GM06990 (cell line): ENCODE measurements at regions not wholly inside any gene's neighbourhood (a gene's known extent, or its start where the extent isn't known, plus 50 kb on each side); places are given as distances from the start of the nearest gene placed in this dataset.

Experiments used
- DNase-seq: peaks from one replicate; pipeline ENCODE4 v3.0.0-alpha.2; 2011; ENCODE audit not compliant: insufficient read length; ENCODE audit errors: extremely low read depth
- H3K27me3 ChIP-seq: replicated peaks from 2 replicates; pipeline ENCODE4 v1.6.0; 2011; ENCODE audit warnings: low read length; ENCODE audit not compliant: control insufficient read depth, insufficient read depth
- H3K36me3 ChIP-seq: 2 replicates; pipeline ENCODE4 v1.5.1; 2011; ENCODE audit warnings: low read length; ENCODE audit not compliant: control insufficient read depth, insufficient read depth
- H3K4me3 ChIP-seq: replicated peaks from 2 replicates; pipeline ENCODE4 v1.5.1; 2011; ENCODE audit warnings: low read depth, mild to moderate bottlenecking, control low read depth, low read length
- TF ChIP-seq, protein P1 (sequence below): IDR thresholded peaks from 2 replicates; pipeline ENCODE4 v1.5.1; 2011; ENCODE audit warnings: low read length, control low read depth, mild to moderate bottlenecking, inconsistent platforms; ENCODE audit not compliant: insufficient read depth, poor library complexity, severe bottlenecking

DNA sequence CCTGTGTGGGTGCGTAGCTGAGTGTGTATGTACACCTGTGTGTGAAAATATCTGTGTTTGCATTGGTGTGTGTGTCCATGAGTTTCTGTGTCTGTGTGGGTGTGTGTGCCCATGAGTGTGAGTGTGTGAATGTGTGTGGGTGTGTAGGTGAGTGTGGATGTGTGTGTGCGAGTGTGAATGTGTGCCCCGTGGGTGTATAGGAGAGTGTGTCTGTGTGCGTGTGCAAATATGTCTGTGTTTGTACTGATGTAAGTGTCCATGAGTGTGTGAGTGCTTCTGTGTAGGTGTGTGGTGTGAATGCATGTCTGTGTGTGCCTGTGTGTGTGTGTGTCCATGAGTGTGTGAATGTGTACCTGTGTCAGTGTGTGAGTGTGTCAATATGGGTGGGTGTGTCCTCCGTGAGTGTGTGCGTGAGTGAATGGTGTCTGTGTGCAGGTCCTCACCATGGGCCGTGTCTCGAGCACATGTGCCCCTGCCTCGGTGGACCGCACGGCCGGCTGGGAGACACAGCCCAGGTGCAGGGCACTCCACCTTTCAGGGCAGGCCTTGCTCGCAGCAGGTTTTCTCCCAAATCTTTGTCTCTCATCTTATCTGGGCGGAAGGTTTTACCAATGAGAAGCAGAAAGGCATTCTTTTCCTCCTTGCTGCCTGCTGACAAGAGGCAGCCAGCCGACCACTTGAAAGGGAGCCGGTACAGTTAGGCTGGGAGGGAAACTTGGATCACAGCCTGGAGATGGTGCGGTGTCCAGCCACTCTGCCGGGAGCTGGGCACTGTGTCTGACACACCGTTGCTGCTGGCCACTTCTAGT is 107.1 kb upstream of the FAM20C start:
- DNase-seq = no peak
- Histone ChIP-seq H3K27me3 (0 out of 2 replicates have a peak, but pooled peaks cover 2% of the 10 kb centered on the region), H3K4me3 (no peak overlapping the region), H3K36me3 (no peaks in the 10 kb centered on the region)
- TF ChIP-seq, protein P1, sequence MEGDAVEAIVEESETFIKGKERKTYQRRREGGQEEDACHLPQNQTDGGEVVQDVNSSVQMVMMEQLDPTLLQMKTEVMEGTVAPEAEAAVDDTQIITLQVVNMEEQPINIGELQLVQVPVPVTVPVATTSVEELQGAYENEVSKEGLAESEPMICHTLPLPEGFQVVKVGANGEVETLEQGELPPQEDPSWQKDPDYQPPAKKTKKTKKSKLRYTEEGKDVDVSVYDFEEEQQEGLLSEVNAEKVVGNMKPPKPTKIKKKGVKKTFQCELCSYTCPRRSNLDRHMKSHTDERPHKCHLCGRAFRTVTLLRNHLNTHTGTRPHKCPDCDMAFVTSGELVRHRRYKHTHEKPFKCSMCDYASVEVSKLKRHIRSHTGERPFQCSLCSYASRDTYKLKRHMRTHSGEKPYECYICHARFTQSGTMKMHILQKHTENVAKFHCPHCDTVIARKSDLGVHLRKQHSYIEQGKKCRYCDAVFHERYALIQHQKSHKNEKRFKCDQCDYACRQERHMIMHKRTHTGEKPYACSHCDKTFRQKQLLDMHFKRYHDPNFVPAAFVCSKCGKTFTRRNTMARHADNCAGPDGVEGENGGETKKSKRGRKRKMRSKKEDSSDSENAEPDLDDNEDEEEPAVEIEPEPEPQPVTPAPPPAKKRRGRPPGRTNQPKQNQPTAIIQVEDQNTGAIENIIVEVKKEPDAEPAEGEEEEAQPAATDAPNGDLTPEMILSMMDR = no peak

DNA sequence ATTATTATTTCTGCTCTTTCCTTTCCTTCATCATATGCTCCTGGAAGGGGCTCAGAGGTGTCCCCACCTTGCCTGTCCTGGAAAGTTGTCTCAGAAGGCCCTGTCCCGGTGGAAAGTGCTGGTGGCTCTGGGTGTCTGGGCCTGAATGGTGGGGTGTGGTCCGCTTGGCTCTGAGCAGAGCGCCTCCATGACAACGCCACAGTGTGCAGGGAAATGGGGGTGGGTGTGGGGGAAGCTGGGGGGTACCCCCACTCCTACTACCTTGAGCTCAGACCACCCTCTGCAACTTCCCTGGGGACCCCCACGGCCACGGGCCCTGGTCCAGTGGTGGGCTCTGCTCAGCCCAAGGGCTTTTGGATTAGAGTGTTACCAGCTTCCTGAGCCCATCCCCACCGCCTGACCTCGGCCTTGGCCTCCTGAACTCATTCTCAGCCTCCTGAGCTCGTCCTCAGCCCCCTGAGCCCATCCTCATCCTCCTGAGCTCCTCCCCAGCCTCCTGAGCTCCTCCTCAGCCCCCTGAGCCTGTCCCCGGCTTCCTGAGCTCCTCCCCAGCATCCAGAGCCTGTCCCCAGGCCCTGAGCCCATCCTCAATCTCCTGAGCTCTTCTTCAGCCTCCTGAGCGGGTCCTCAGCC is 106.4 kb upstream of the FAM20C start:
- DNase-seq = no peak
- TF ChIP-seq, protein P1 = no peak
- Histone ChIP-seq H3K36me3 (no peaks in the 10 kb centered on the region), H3K4me3 (no peak overlapping the region), H3K27me3 (no peaks in the 10 kb centered on the region)

DNA sequence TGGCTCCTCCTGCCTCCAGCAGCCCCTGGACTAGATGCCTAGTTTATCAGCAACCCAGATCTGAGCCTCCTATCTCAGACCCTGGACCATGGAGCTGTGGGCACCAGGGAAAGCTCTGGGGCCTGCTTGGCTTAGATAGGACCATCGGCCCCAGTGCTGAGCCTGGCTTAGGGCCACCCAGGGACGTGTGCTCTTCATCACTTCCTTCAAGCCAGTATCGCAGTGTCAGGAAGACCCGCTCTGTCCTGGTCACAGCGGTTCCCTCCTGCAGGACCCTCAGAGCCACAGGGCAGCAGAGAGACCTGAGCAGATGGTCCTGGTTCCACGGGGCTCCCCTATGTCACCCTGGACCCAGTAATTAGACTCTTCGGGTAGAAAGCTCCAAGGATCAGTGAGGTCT is 105.7 kb upstream of the FAM20C start:
- no peaks in the 10 kb centered on the region for H3K27me3 ChIP-seq
- TF ChIP-seq, protein P1 = no peak
- H3K4me3 ChIP-seq = no peak overlapping the region
- H3K36me3 ChIP-seq = no peaks in the 10 kb centered on the region
- DNase-seq = no peak

DNA sequence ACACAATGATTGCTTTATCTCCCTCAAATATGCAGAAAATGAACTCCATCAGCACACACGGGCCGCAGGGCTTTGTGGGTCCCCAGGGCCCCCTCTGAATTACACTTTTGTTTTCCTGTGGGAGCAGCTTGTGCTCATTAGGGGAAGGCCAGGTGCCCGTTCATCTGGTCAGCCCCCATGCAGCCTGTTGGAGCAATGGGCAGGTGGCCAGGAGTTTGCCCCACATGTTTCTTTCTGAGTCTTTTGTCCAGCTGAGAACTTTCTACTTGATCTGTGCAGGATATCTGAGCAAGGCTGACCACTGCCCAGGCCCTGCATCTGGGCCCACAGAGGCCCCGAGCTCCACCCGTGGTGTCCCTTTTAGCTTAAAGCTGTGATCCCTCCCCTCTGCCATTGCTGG is 105.3 kb upstream of the FAM20C start:
- no peak overlapping the region for H3K4me3 ChIP-seq
- no peak for DNase-seq
- no peaks in the 10 kb centered on the region for H3K27me3 ChIP-seq
- no peaks in the 10 kb centered on the region for H3K36me3 ChIP-seq
- TF ChIP-seq, protein P1 = no peak

DNA sequence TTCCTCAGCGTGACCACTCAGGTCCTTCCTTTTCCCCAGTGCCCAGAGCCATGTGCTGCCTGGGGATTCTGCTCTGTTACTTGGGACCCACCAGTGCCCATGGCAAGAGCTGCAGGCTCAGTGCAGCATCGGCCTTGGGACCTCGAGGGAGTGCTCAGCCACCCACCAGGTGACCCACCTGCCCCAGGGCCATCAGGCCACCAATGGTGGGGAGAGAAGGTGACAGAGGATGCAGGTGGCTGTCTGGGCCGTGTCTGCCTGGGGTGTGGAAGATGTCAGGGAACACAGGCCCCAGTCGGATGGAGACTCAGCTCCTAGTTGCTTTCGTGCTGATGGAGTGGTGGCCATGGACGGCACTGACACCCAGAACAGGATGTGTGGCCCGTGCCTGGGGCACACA is 104.7 kb upstream of the FAM20C start:
- Histone ChIP-seq H3K4me3 (no peak overlapping the region), H3K27me3 (no peaks in the 10 kb centered on the region), H3K36me3 (no peaks in the 10 kb centered on the region)
- DNase-seq = no peak
- TF ChIP-seq, protein P1 = no peak
